H1 (cell line): ENCODE measurements at regions not wholly inside any gene's neighbourhood (a gene's known extent, or its start where the extent isn't known, plus 50 kb on each side); places are given as distances from the start of the nearest gene placed in this dataset.

ENCODE experiments used
- CTCF ChIA-PET: fragments of 300-600 bp; sonication (Branson Sonifier 250); formaldehyde crosslinking; loops from one replicate; lab custom pipeline; 2021; ENCODE audit not compliant: partially characterized antibody; lab: Charles Lee
- POLR2A ChIA-PET: fragments of 300-600 bp; sonication (Branson Sonifier 250); formaldehyde crosslinking; loops from one replicate; lab custom pipeline; 2021; ENCODE audit warnings: inconsistent platforms; ENCODE audit not compliant: partially characterized antibody; lab: Charles Lee
- DNase-seq, 2 experiments: peaks; one replicate each; pipeline versions ENCODE4 v3.0.0 to v3.0.0-alpha.2; 2010 to 2022; ENCODE audit warnings: low spot score in 2 of 2, low read depth in 1 of 2, mixed read lengths in 1 of 2
- FAIRE-seq: peaks from 2 replicates; lab custom pipeline; 2011; peaks lifted over from hg19 to GRCh38; lab: Jason Lieb, UNC
- H2AFZ ChIP-seq: 2 replicates; pipeline ENCODE4 v1.8.1; 2012; ENCODE audit warnings: low read length, inconsistent platforms
- H2AK5ac ChIP-seq: 2 replicates; pipeline ENCODE4 v1.6.1; 2013; ENCODE audit warnings: low read depth, low read length
- H2BK120ac ChIP-seq: replicated peaks from 2 replicates; pipeline ENCODE3; 2013; ENCODE audit warnings: low read depth, low read length, inconsistent platforms
- H2BK12ac ChIP-seq: 2 replicates; pipeline ENCODE4 v1.6.1; 2013; ENCODE audit warnings: low read depth, low read length
- H2BK15ac ChIP-seq: 2 replicates; pipeline ENCODE4 v1.6.1; 2013; ENCODE audit warnings: low read length
- H2BK20ac ChIP-seq: 2 replicates; pipeline ENCODE4 v1.6.1; 2013; ENCODE audit warnings: low read length
- H2BK5ac ChIP-seq: 2 replicates; pipeline ENCODE4 v1.6.1; 2013; ENCODE audit warnings: low read depth, low read length
- H3K14ac ChIP-seq: 2 replicates; pipeline ENCODE4 v1.6.1; 2013; ENCODE audit warnings: inconsistent platforms; ENCODE audit not compliant: insufficient read length
- H3K18ac ChIP-seq: 2 replicates; pipeline ENCODE4 v1.6.1; 2013; ENCODE audit warnings: low read length; ENCODE audit errors: extremely low read depth
- H3K23ac ChIP-seq: 2 replicates; pipeline ENCODE4 v1.6.1; 2013; ENCODE audit warnings: inconsistent platforms; ENCODE audit not compliant: insufficient read length
- H3K23me2 ChIP-seq: 2 replicates; pipeline ENCODE4 v1.6.1; 2013; ENCODE audit warnings: low read depth, low read length
- H3K27ac ChIP-seq: 2 replicates; pipeline ENCODE4 v1.6.1; 2011; ENCODE audit warnings: low read depth, low read length, inconsistent platforms
- H3K27me3 ChIP-seq, 4 experiments: replicated peaks in 1 of 4; 1 replicate in 1 of 4; 2 replicates in 3 of 4; pipeline versions ENCODE4 v1.6.1 to v1.8.1; 2011 to 2013; ENCODE audit warnings: low read length in 3 of 4, mild to moderate bottlenecking in 3 of 4, inconsistent platforms in 2 of 4, mixed read lengths in 2 of 4, moderate library complexity in 1 of 4; ENCODE audit not compliant: control insufficient read depth in 3 of 4, insufficient read depth in 3 of 4; ENCODE audit errors: extremely low read depth in 1 of 4
- H3K36me3 ChIP-seq, 4 experiments: 2 replicates each; pipeline versions ENCODE4 v1.6.1 to v1.8.1; 2011 to 2013; ENCODE audit warnings: mild to moderate bottlenecking in 4 of 4, low read length in 3 of 4, moderate library complexity in 2 of 4, control low read depth in 1 of 4, inconsistent platforms in 1 of 4; ENCODE audit not compliant: insufficient read depth in 4 of 4, control insufficient read depth in 2 of 4
- H3K4ac ChIP-seq: replicated peaks from 2 replicates; pipeline ENCODE3; 2013; ENCODE audit warnings: low read length, low read depth, mixed read lengths, inconsistent platforms; ENCODE audit not compliant: insufficient read length
- H3K4me1 ChIP-seq, 4 experiments: replicated peaks in 1 of 4; 1 replicate in 1 of 4; 2 replicates in 3 of 4; pipeline versions ENCODE4 v1.6.1 to v1.8.1; 2011 to 2013; ENCODE audit warnings: low read length in 3 of 4, inconsistent platforms in 2 of 4, mixed read lengths in 1 of 4; ENCODE audit not compliant: insufficient read depth in 4 of 4, control insufficient read depth in 3 of 4
- H3K4me2 ChIP-seq, 2 experiments: 2 replicates each; pipeline versions ENCODE4 v1.6.1 to v1.8.1; 2011 to 2013; ENCODE audit warnings: low read depth in 2 of 2, low read length in 2 of 2, control low read depth in 1 of 2, inconsistent platforms in 1 of 2, mild to moderate bottlenecking in 1 of 2; ENCODE audit not compliant: insufficient read depth in 1 of 2
- H3K4me3 ChIP-seq, 4 experiments: fragments of 200-600, 300-600 bp in 1 of 4; sonication (generic), shearing (Covaris generic), sonication (Bioruptor Twin) in 1 of 4; 2 replicates each; pipeline versions ENCODE4 v1.5.1 to v1.8.1; 2011 to 2016; ENCODE audit warnings: low read length in 4 of 4, low read depth in 3 of 4, control low read depth in 2 of 4, inconsistent platforms in 2 of 4, mild to moderate bottlenecking in 2 of 4, mixed read lengths in 1 of 4, moderate library complexity in 1 of 4; ENCODE audit not compliant: insufficient read depth in 2 of 4; ENCODE audit errors: extremely low read depth in 1 of 4
- H3K56ac ChIP-seq: replicated peaks from 2 replicates; pipeline ENCODE3; 2013; ENCODE audit warnings: low read depth, mild to moderate bottlenecking, mixed read lengths, low read length, inconsistent platforms; ENCODE audit not compliant: insufficient read length
- H3K79me1 ChIP-seq: 2 replicates; pipeline ENCODE4 v1.6.1; 2013; ENCODE audit warnings: low read depth, low read length, control low read depth
- H3K79me2 ChIP-seq, 2 experiments: 2 replicates each; pipeline versions ENCODE4 v1.6.1 to v1.8.1; 2012 to 2013; ENCODE audit warnings: low read length in 2 of 2, mild to moderate bottlenecking in 2 of 2, inconsistent platforms in 1 of 2; ENCODE audit not compliant: insufficient read depth in 2 of 2, control insufficient read depth in 1 of 2
- H3K9ac ChIP-seq, 4 experiments: replicated peaks in 1 of 4; 1 replicate in 1 of 4; 2 replicates in 3 of 4; pipeline versions ENCODE4 v1.6.1 to v1.8.1; 2011 to 2013; ENCODE audit warnings: low read depth in 3 of 4, low read length in 3 of 4, control low read depth in 2 of 4, mild to moderate bottlenecking in 2 of 4, moderate library complexity in 2 of 4, inconsistent platforms in 1 of 4; ENCODE audit errors: extremely low read depth in 1 of 4
- H3K9me3 ChIP-seq, 2 experiments: 2 replicates each; pipeline versions ENCODE4 v1.6.1 to v1.8.1; 2012 to 2013; ENCODE audit warnings: mild to moderate bottlenecking in 2 of 2, moderate library complexity in 2 of 2, control low read depth in 1 of 2, inconsistent platforms in 1 of 2, low read depth in 1 of 2, low read length in 1 of 2, mixed read lengths in 1 of 2; ENCODE audit not compliant: insufficient read depth in 2 of 2
- H4K20me1 ChIP-seq, 2 experiments: replicated peaks in 1 of 2; 2 replicates each; pipeline versions ENCODE3 to v1.8.1; 2011 to 2013; ENCODE audit warnings: inconsistent platforms in 2 of 2, low read length in 2 of 2, mild to moderate bottlenecking in 1 of 2; ENCODE audit not compliant: insufficient read depth in 2 of 2, control insufficient read depth in 1 of 2
- H4K5ac ChIP-seq: 2 replicates; pipeline ENCODE4 v1.6.1; 2013; ENCODE audit warnings: low read length, low read depth, mixed read lengths, inconsistent platforms; ENCODE audit not compliant: insufficient read length
- H4K8ac ChIP-seq: 2 replicates; pipeline ENCODE4 v1.8.0; 2013; ENCODE audit warnings: mild to moderate bottlenecking, moderate library complexity, low read length, inconsistent platforms; ENCODE audit not compliant: insufficient read depth; ENCODE audit errors: extremely low read depth
- H4K91ac ChIP-seq: replicated peaks from 2 replicates; pipeline ENCODE3; 2013; ENCODE audit warnings: low read length, mixed read lengths, inconsistent platforms; ENCODE audit not compliant: insufficient read length
- NRF1 ChIP-seq: IDR thresholded peaks from 2 replicates; pipeline ENCODE4 v1.6.1; 2011; ENCODE audit warnings: mild to moderate bottlenecking, low read depth, low read length, improper control_type of control experiment
- SIX5 ChIP-seq: IDR thresholded peaks from 2 replicates; pipeline ENCODE4 v1.6.1; 2011; ENCODE audit warnings: mild to moderate bottlenecking, low read depth, low read length
- YY1 ChIP-seq: IDR thresholded peaks from 2 replicates; pipeline ENCODE4 v1.6.1; 2011; ENCODE audit warnings: low read depth, mild to moderate bottlenecking, low read length
- WGBS, 2 experiments: shearing (Covaris generic) in 1 of 2; methylation state at CpG; one replicate each; pipeline versions ENCODE4 v1.1.6 to v1.1.7; 2013 to 2015; ENCODE audit warnings: low lambda C conversion rate in 2 of 2, mixed read lengths in 2 of 2, inconsistent platforms in 1 of 2, low coverage in 1 of 2, missing lambda C conversion rate in 1 of 2; ENCODE audit not compliant: insufficient replicate concordance in 2 of 2, insufficient coverage in 1 of 2, insufficient read length in 1 of 2; ENCODE audit errors: extremely low coverage in 1 of 2, missing lambda C conversion rate in 1 of 2; 5-methylcytosine and 5-hydroxymethylcytosine counted together

DNA sequence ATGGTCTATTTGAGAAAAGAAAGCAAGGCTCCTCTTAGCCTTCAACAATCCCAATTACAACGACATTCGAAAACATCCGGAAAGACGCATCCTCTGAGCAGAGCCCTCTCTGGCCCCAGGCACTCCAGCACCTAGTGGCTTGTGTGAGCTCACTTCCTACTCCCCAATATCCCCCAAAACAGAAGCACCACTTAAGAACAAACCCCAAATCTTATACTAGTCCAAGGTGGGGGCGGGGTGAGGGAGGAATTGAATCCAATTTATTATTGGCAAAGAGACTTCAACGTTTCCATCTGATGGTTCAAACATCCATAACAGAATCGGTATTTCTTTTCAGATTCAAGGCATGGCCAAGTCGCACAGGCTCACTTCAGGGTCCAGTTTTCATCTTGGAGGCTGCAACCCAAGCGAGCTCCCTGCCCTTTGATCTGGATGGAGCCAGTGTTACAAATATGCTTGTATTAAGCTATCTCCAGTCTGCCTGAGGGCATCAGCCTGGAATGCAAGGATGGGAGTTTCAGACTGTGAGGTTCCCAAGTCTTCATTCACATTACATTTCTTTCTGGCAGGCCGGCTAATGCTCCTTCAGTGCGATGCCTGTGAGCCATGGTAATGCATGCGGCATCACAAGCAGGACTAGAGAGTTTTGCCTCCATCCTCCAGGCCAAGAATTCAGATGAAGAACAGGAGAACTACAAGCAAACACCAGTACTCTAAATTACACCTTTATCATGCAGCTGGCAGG, 132.5 kb upstream of the FOXN3 start:
- H3K79me2 ChIP-seq, result peaks cover 0 to 84% of the 10 kb centered on the region in 2 experiments; a peak in 3 of 4 replicates
- no peak overlapping the region for H4K8ac ChIP-seq
- H4K5ac ChIP-seq, result no peak overlapping the region
- peak overlapping the region in 1 of 4 experiments; percentile 18; a peak in 1 of 7 replicates for H3K9ac ChIP-seq
- no peak for DNase-seq
- no peaks in the 10 kb centered on the region for H3K36me3 ChIP-seq
- H2AK5ac ChIP-seq, result peak overlapping the region; percentile 87; the same call in 1 of the 2 replicates
- peaks cover 10% of the 10 kb centered on the region for H3K79me1 ChIP-seq
- H2AFZ ChIP-seq, result no peak overlapping the region
- no peaks in the 10 kb centered on the region for H3K23me2 ChIP-seq
- no peak overlapping the region for H3K23ac ChIP-seq
- 0 out of 2 replicates have a peak overlapping the region, but pooled peaks have one; percentile 11 for H2BK12ac ChIP-seq
- H2BK120ac ChIP-seq, result no peak overlapping the region
- peaks cover 0 to 2% of the 10 kb centered on the region in 2 experiments for H4K20me1 ChIP-seq
- H3K9me3 ChIP-seq, result no peaks in the 10 kb centered on the region
- no peak overlapping the region for H3K14ac ChIP-seq
- no peak overlapping the region for H3K4me3 ChIP-seq
- no peak overlapping the region for H2BK15ac ChIP-seq
- H2BK20ac ChIP-seq, result 0 out of 2 replicates have a peak overlapping the region, but pooled peaks have one; percentile 43
- FAIRE-seq, result no peak
- peak overlapping the region; percentile 15 for H4K91ac ChIP-seq
- POLR2A ChIA-PET, result interaction anchor here (0.9 to 1.2 kb wide), 2 partner anchors 8 to 217 kb away, joined by 3 to 5 read pairs; no protein-coding TSS in a partner anchor
- H3K4me1 ChIP-seq, result peaks cover 0 to 13% (median 12%) of the 10 kb centered on the region in 4 experiments; a peak in 6 of 7 replicates
- no peak overlapping the region for H3K4ac ChIP-seq
- H3K27me3 ChIP-seq, result no peaks in the 10 kb centered on the region
- no peak overlapping the region for H3K56ac ChIP-seq
- peak overlapping the region; percentile 36 for H3K18ac ChIP-seq
- CTCF ChIA-PET, result interaction anchor here (0.5 to 1.1 kb wide), 5 partner anchors 10 to 501 kb away, joined by 3 to 5 read pairs (median 3); no protein-coding TSS in a partner anchor
- H2BK5ac ChIP-seq, result peak overlapping the region; percentile 58; the same call in 1 of the 2 replicates
- peak overlapping the region in 1 of 2 experiments; percentile 26; a peak in 2 of 4 replicates for H3K4me2 ChIP-seq
- 89% methylated on average over 12 of the region's 12 CpGs; no CpG with 5 or more reads in 1 of the 2 experiments for WGBS, 2 experiments
- H3K27ac ChIP-seq, result no peak overlapping the region
- no peak for TF ChIP-seq YY1
- TF ChIP-seq SIX5, result no peak
- no peak for TF ChIP-seq NRF1
